HEK293 (cell line): ENCODE measurements at regions not wholly inside any gene's neighbourhood (a gene's known extent, or its start where the extent isn't known, plus 50 kb on each side); places are given as distances from the start of the nearest gene placed in this dataset.

Experiments used
- MYNN ChIP-seq: fragments of 450-650 bp; formaldehyde crosslinking; IDR thresholded peaks from 2 replicates; pipeline ENCODE4 v1.5.1; 2016; ENCODE audit warnings: missing biosample characterization, missing genetic modification characterization, borderline replicate concordance
- PRDM2 ChIP-seq: fragments of 450-650 bp; formaldehyde crosslinking; IDR thresholded peaks from 2 replicates; pipeline ENCODE4 v1.5.1; 2016; ENCODE audit warnings: missing biosample characterization, missing genetic modification characterization, borderline replicate concordance
- YY1 ChIP-seq: fragments of 450-650 bp; formaldehyde crosslinking; IDR thresholded peaks from 2 replicates; pipeline ENCODE4 v1.5.1; 2018; ENCODE audit warnings: missing biosample characterization, missing genetic modification characterization
- YY2 ChIP-seq: fragments of 450-650 bp; formaldehyde crosslinking; IDR thresholded peaks from 2 replicates; pipeline ENCODE4 v1.5.1; 2016; ENCODE audit warnings: missing biosample characterization, missing genetic modification characterization
- ZBTB1 ChIP-seq: fragments of 450-650 bp; formaldehyde crosslinking; IDR thresholded peaks from 2 replicates; pipeline ENCODE4 v1.5.1; 2016; ENCODE audit warnings: missing biosample characterization, missing genetic modification characterization
- ZBTB20 ChIP-seq: fragments of 450-650 bp; formaldehyde crosslinking; IDR thresholded peaks from 2 replicates; pipeline ENCODE4 v1.5.1; 2016; ENCODE audit warnings: missing biosample characterization, missing genetic modification characterization
- ZIC2 ChIP-seq: fragments of 450-650 bp; formaldehyde crosslinking; IDR thresholded peaks from 2 replicates; pipeline ENCODE4 v1.5.1; 2016; ENCODE audit warnings: missing biosample characterization, missing genetic modification characterization
- ZNF18 ChIP-seq: fragments of 450-650 bp; formaldehyde crosslinking; IDR thresholded peaks from 2 replicates; pipeline ENCODE4 v1.5.1; 2016; ENCODE audit warnings: missing biosample characterization, missing genetic modification characterization
- ZNF274 ChIP-seq, 2 experiments: fragments of 200-500 bp in 1 of 2; fragments of 450-650 bp in 1 of 2; sonication (Bioruptor generic) in 1 of 2; formaldehyde crosslinking in 1 of 2; IDR thresholded peaks; 2 replicates each; pipeline versions ENCODE4 v1.5.1 to v1.6.1; 2014 to 2016; ENCODE audit warnings: borderline replicate concordance in 1 of 2, inconsistent platforms in 1 of 2, low read length in 1 of 2, missing biosample characterization in 1 of 2, missing genetic modification characterization in 1 of 2
- ZNF571 ChIP-seq: fragments of 450-650 bp; formaldehyde crosslinking; IDR thresholded peaks from 2 replicates; pipeline ENCODE4 v1.5.0; 2017; ENCODE audit warnings: missing biosample characterization, missing genetic modification characterization
- TF ChIP-seq, protein P1 (sequence below): fragments of 450-650 bp; formaldehyde crosslinking; IDR thresholded peaks from 2 replicates; pipeline ENCODE4 v1.5.1; 2016; ENCODE audit warnings: missing biosample characterization, missing genetic modification characterization
- TF ChIP-seq, protein P2 (sequence below): fragments of 450-650 bp; formaldehyde crosslinking; conservative IDR thresholded peaks from 2 replicates; pipeline ENCODE4 v1.5.1; 2016; ENCODE audit warnings: low read depth, missing biosample characterization, missing genetic modification characterization
- TF ChIP-seq, protein P3 (sequence below): fragments of 450-650 bp; formaldehyde crosslinking; IDR thresholded peaks from 2 replicates; pipeline ENCODE4 v1.5.1; 2016; ENCODE audit warnings: missing biosample characterization, missing genetic modification characterization, borderline replicate concordance

- TF ChIP-seq, protein P1, sequence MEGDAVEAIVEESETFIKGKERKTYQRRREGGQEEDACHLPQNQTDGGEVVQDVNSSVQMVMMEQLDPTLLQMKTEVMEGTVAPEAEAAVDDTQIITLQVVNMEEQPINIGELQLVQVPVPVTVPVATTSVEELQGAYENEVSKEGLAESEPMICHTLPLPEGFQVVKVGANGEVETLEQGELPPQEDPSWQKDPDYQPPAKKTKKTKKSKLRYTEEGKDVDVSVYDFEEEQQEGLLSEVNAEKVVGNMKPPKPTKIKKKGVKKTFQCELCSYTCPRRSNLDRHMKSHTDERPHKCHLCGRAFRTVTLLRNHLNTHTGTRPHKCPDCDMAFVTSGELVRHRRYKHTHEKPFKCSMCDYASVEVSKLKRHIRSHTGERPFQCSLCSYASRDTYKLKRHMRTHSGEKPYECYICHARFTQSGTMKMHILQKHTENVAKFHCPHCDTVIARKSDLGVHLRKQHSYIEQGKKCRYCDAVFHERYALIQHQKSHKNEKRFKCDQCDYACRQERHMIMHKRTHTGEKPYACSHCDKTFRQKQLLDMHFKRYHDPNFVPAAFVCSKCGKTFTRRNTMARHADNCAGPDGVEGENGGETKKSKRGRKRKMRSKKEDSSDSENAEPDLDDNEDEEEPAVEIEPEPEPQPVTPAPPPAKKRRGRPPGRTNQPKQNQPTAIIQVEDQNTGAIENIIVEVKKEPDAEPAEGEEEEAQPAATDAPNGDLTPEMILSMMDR (tag by site-specific recombination), result no peak
- TF ChIP-seq YY2 (tag by site-specific recombination), result no peak
- TF ChIP-seq MYNN (tag by site-specific recombination), result no peak
- TF ChIP-seq ZNF274 (IDR thresholded peaks at IDR 0.05; ENCODE audit: low read length), result no peak
- no peak for TF ChIP-seq ZNF274 (tag by site-specific recombination; IDR thresholded peaks at IDR 0.05; ENCODE audit: borderline replicate concordance)
- no peak for TF ChIP-seq ZIC2 (tag by site-specific recombination)
- TF ChIP-seq ZNF18 (tag by site-specific recombination), result no peak
- TF ChIP-seq YY1 (tag by site-specific recombination), result no peak
- TF ChIP-seq PRDM2 (tag by site-specific recombination), result no peak
- TF ChIP-seq ZNF571 (tag by site-specific recombination), result no peak
- no peak for TF ChIP-seq ZBTB1 (tag by site-specific recombination)
- TF ChIP-seq ZBTB20 (tag by site-specific recombination), result no peak
- TF ChIP-seq, protein P2, sequence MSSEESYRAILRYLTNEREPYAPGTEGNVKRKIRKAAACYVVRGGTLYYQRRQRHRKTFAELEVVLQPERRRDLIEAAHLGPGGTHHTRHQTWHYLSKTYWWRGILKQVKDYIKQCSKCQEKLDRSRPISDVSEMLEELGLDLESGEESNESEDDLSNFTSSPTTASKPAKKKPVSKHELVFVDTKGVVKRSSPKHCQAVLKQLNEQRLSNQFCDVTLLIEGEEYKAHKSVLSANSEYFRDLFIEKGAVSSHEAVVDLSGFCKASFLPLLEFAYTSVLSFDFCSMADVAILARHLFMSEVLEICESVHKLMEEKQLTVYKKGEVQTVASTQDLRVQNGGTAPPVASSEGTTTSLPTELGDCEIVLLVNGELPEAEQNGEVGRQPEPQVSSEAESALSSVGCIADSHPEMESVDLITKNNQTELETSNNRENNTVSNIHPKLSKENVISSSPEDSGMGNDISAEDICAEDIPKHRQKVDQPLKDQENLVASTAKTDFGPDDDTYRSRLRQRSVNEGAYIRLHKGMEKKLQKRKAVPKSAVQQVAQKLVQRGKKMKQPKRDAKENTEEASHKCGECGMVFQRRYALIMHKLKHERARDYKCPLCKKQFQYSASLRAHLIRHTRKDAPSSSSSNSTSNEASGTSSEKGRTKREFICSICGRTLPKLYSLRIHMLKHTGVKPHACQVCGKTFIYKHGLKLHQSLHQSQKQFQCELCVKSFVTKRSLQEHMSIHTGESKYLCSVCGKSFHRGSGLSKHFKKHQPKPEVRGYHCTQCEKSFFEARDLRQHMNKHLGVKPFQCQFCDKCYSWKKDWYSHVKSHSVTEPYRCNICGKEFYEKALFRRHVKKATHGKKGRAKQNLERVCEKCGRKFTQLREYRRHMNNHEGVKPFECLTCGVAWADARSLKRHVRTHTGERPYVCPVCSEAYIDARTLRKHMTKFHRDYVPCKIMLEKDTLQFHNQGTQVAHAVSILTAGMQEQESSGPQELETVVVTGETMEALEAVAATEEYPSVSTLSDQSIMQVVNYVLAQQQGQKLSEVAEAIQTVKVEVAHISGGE (tag by site-specific recombination), result no peak
- TF ChIP-seq, protein P3, sequence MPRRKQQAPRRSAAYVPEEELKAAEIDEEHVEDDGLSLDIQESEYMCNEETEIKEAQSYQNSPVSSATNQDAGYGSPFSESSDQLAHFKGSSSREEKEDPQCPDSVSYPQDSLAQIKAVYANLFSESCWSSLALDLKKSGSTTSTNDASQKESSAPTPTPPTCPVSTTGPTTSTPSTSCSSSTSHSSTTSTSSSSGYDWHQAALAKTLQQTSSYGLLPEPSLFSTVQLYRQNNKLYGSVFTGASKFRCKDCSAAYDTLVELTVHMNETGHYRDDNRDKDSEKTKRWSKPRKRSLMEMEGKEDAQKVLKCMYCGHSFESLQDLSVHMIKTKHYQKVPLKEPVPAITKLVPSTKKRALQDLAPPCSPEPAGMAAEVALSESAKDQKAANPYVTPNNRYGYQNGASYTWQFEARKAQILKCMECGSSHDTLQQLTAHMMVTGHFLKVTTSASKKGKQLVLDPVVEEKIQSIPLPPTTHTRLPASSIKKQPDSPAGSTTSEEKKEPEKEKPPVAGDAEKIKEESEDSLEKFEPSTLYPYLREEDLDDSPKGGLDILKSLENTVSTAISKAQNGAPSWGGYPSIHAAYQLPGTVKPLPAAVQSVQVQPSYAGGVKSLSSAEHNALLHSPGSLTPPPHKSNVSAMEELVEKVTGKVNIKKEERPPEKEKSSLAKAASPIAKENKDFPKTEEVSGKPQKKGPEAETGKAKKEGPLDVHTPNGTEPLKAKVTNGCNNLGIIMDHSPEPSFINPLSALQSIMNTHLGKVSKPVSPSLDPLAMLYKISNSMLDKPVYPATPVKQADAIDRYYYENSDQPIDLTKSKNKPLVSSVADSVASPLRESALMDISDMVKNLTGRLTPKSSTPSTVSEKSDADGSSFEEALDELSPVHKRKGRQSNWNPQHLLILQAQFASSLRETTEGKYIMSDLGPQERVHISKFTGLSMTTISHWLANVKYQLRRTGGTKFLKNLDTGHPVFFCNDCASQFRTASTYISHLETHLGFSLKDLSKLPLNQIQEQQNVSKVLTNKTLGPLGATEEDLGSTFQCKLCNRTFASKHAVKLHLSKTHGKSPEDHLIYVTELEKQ, result no peak
These were observed 1179.7 kb downstream of the GATA3 start for GRCh38 chr10:9234191-9234590.
